Naive thymus-derived CD8-positive, alpha-beta T cell (primary cell): ENCODE measurements at regions not wholly inside any gene's neighbourhood (a gene's known extent, or its start where the extent isn't known, plus 50 kb on each side); places are given as distances from the start of the nearest gene placed in this dataset.

Experiments used
- ATAC-seq, 2 donors: fragments of 150-1000 bp; cut with Tn5 transposase in 1 of 2; sonication (Bioruptor Pico), chemical (Tn5 transposase) in 1 of 2; 1 replicate in 1 of 2; 2 replicates in 1 of 2; pipeline ENCODE4 v1.10.0; 2021; ENCODE audit warnings: mild to moderate bottlenecking in 2 of 2, moderate library complexity in 2 of 2
- POLR2A ChIA-PET: fragments of 350-600 bp; sonication (Branson Sonifier 250); formaldehyde crosslinking; loops from one replicate; lab custom pipeline; 2021; ENCODE audit warnings: antibody characterized with exemption; lab: Charles Lee
- DNase-seq, 10 donors: peaks; one replicate each; pipeline versions ENCODE4 v3.0.0 to v3.0.0-alpha.2; 2020 to 2022
- H3K27ac Mint-ChIP-seq, 10 donors: one replicate each; pipeline ENCODE4 v1.8.0; 2020 to 2022; ENCODE audit warnings: mild to moderate bottlenecking in 10 of 10, mixed read lengths in 10 of 10, moderate library complexity in 4 of 10, inconsistent platforms in 1 of 10
- H3K27me3 Mint-ChIP-seq, 5 donors: one replicate each; pipeline ENCODE4 v1.8.0; 2021 to 2022; ENCODE audit warnings: mixed read lengths in 5 of 5
- H3K36me3 Mint-ChIP-seq, 3 donors: one replicate each; pipeline ENCODE4 v1.8.0; 2020 to 2022; ENCODE audit warnings: mixed read lengths in 3 of 3, mild to moderate bottlenecking in 2 of 3, inconsistent platforms in 1 of 3
- H3K4me1 Mint-ChIP-seq, 4 donors: one replicate each; pipeline ENCODE4 v1.8.0; 2021 to 2022; ENCODE audit warnings: mixed read lengths in 4 of 4
- H3K4me3 Mint-ChIP-seq, 10 donors: one replicate each; pipeline ENCODE4 v1.8.0; 2020 to 2022; ENCODE audit warnings: mild to moderate bottlenecking in 10 of 10, mixed read lengths in 10 of 10, moderate library complexity in 6 of 10, inconsistent platforms in 1 of 10
- H3K9me3 Mint-ChIP-seq, 9 donors: one replicate each; pipeline ENCODE4 v1.8.0; 2020 to 2022; ENCODE audit warnings: mixed read lengths in 9 of 9, mild to moderate bottlenecking in 3 of 9, inconsistent platforms in 1 of 9, moderate library complexity in 1 of 9

- DNase-seq = no peak
- Mint-ChIP-seq H3K27ac (no peak overlapping the region), H3K9me3 (peaks cover 0 to 2% (median 0%) of the 10 kb centered on the region in 9 donors), H3K4me3 (no peak overlapping the region), H3K27me3 (peaks cover 0 to 4% (median 0%) of the 10 kb centered on the region in 5 donors), H3K4me1 (no peaks in the 10 kb centered on the region), H3K36me3 (no peaks in the 10 kb centered on the region)
- POLR2A ChIA-PET = no interaction called here
- no peak for ATAC-seq
Observed at GRCh38 chr9:18350995-18351595, 122.9 kb upstream of the ADAMTSL1 start.

DNA sequence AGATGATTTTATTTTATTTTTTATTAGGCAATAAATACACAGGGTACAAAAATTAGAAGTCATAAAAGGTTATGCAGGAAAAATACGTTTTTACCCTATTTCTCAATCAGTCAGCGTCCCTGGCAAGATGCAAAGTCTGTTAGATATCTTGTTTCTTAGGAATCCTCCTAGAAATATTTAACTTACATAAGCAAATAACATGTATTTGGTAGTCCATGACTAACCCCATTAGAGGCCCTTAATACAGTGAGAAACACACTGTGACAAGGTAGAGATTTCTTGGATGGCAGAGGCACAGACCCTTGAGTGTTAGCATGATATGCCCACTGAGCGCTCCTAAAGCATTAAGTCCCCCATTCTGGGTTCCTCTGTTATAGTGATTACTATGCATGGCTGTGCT is 121.2 kb upstream of the ADAMTSL1 start:
- no peak for ATAC-seq
- no peaks in the 10 kb centered on the region for H3K36me3 Mint-ChIP-seq
- POLR2A ChIA-PET = no interaction called here
- no peak overlapping the region for H3K27ac Mint-ChIP-seq
- H3K9me3 Mint-ChIP-seq = peaks cover 0 to 2% (median 0%) of the 10 kb centered on the region in 9 donors
- H3K4me3 Mint-ChIP-seq = no peak overlapping the region
- no peaks in the 10 kb centered on the region for H3K4me1 Mint-ChIP-seq
- H3K27me3 Mint-ChIP-seq = peaks cover 0 to 3% (median under 1%) of the 10 kb centered on the region in 5 donors
- DNase-seq = no peak

DNA sequence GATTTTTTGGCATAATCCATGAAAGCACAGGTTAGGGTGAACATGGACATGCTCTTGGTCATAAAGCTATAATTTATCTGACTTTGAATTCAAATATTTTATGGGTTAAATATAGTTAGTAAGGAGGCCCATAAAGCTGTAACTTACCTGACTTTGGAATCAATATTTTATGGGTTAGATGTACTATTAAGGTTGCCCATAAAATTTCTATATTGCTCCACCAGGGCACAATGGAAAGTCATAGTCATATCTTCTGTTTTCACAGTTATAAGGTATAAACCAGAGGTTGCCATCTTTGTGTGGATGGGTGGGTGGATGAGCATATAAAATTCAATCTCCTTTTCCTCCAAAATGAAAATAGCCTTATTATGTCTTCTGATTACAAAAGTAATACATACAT is 120.5 kb upstream of the ADAMTSL1 start:
- DNase-seq (no peak), ATAC-seq (no peak)
- peaks cover 1 to 3% (median 3%) of the 10 kb centered on the region in 5 donors for H3K27me3 Mint-ChIP-seq
- H3K36me3 Mint-ChIP-seq = no peaks in the 10 kb centered on the region
- no peaks in the 10 kb centered on the region for H3K9me3 Mint-ChIP-seq
- H3K4me1 Mint-ChIP-seq = no peaks in the 10 kb centered on the region
- H3K4me3 Mint-ChIP-seq = no peak overlapping the region
- POLR2A ChIA-PET = no interaction called here
- no peak overlapping the region for H3K27ac Mint-ChIP-seq

- H3K36me3 Mint-ChIP-seq = no peaks in the 10 kb centered on the region
Observed at GRCh38 chr9:18357321-18357720, 116.6 kb upstream of the ADAMTSL1 start.

GRCh38 chr9:18358325-18358724 is 115.6 kb upstream of the ADAMTSL1 start:
- H3K27ac Mint-ChIP-seq = no peak overlapping the region
- no peak for ATAC-seq
- peaks cover 0 to 14% (median 4%) of the 10 kb centered on the region in 5 donors for H3K27me3 Mint-ChIP-seq
- H3K36me3 Mint-ChIP-seq = no peaks in the 10 kb centered on the region
- no peaks in the 10 kb centered on the region for H3K9me3 Mint-ChIP-seq
- POLR2A ChIA-PET = no interaction called here
- H3K4me1 Mint-ChIP-seq = peaks cover 0 to 2% (median 0%) of the 10 kb centered on the region in 4 donors
- H3K4me3 Mint-ChIP-seq = no peak overlapping the region
- DNase-seq = no peak

More at GRCh38 chr9:18357321-18357720, 116.6 kb upstream of the ADAMTSL1 start:
- H3K4me1 Mint-ChIP-seq = no peaks in the 10 kb centered on the region
- ATAC-seq = no peak
- H3K9me3 Mint-ChIP-seq = no peaks in the 10 kb centered on the region
- POLR2A ChIA-PET = no interaction called here
- no peak overlapping the region for H3K4me3 Mint-ChIP-seq
- no peak for DNase-seq
- H3K27ac Mint-ChIP-seq = no peak overlapping the region
- H3K27me3 Mint-ChIP-seq = peaks cover 0 to 14% (median 4%) of the 10 kb centered on the region in 5 donors

- peaks cover 0 to 14% (median 4%) of the 10 kb centered on the region in 5 donors for H3K27me3 Mint-ChIP-seq
- POLR2A ChIA-PET = no interaction called here
Observed at GRCh38 chr9:18359335-18359734, 114.6 kb upstream of the ADAMTSL1 start.

GRCh38 chr9:18360005-18360404 is 113.9 kb upstream of the ADAMTSL1 start:
- no peaks in the 10 kb centered on the region for H3K36me3 Mint-ChIP-seq
- POLR2A ChIA-PET = no interaction called here
- H3K4me3 Mint-ChIP-seq = no peak overlapping the region
- no peak overlapping the region for H3K27ac Mint-ChIP-seq
- peaks cover 0 to 2% (median 0%) of the 10 kb centered on the region in 4 donors for H3K4me1 Mint-ChIP-seq
- H3K27me3 Mint-ChIP-seq = peaks cover 0 to 14% (median 4%) of the 10 kb centered on the region in 5 donors
- ATAC-seq (no peak), DNase-seq (no peak)
- no peaks in the 10 kb centered on the region for H3K9me3 Mint-ChIP-seq

More at GRCh38 chr9:18359335-18359734, 114.6 kb upstream of the ADAMTSL1 start:
- no peaks in the 10 kb centered on the region for H3K9me3 Mint-ChIP-seq
- H3K4me1 Mint-ChIP-seq = peaks cover 0 to 2% (median 0%) of the 10 kb centered on the region in 4 donors
- ATAC-seq (no peak), DNase-seq (no peak)
- no peak overlapping the region for H3K4me3 Mint-ChIP-seq
- no peak overlapping the region for H3K27ac Mint-ChIP-seq
- no peaks in the 10 kb centered on the region for H3K36me3 Mint-ChIP-seq

- no peaks in the 10 kb centered on the region for H3K36me3 Mint-ChIP-seq
- peaks cover 0 to 14% (median 4%) of the 10 kb centered on the region in 5 donors for H3K27me3 Mint-ChIP-seq
- no peak for ATAC-seq
- H3K9me3 Mint-ChIP-seq = peaks cover 0 to 3% (median 0%) of the 10 kb centered on the region in 9 donors
- H3K4me1 Mint-ChIP-seq = peaks cover 0 to 2% (median 0%) of the 10 kb centered on the region in 4 donors
- POLR2A ChIA-PET = no interaction called here
- no peak overlapping the region for H3K27ac Mint-ChIP-seq
- no peak for DNase-seq
- H3K4me3 Mint-ChIP-seq = no peak overlapping the region
Observed at GRCh38 chr9:18361646-18362045, 112.3 kb upstream of the ADAMTSL1 start.

DNA sequence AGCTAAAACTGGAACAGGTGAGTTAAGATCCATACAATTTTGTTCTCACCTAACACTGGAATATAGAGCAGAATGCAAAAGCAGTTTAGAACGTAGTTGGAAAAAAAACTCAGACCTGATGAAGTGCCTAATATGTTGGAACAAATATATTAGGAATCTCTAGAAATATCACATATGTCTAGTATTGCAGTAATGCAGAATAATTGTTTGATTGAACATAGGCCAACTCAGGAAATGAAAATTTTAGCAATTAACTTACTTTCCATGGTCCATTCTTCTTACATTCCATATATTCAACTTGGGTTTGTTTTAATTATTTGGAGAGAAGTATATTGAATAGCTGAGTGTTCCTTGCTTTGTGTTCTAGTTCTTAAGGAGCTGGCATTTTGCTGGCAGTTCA is 111.8 kb upstream of the ADAMTSL1 start:
- POLR2A ChIA-PET = no interaction called here
- peaks cover 0 to 3% (median 0%) of the 10 kb centered on the region in 9 donors for H3K9me3 Mint-ChIP-seq
- no peak overlapping the region for H3K4me3 Mint-ChIP-seq
- DNase-seq = no peak
- peaks cover 0 to 2% (median 0%) of the 10 kb centered on the region in 4 donors for H3K4me1 Mint-ChIP-seq
- no peak overlapping the region for H3K27ac Mint-ChIP-seq
- H3K36me3 Mint-ChIP-seq = no peaks in the 10 kb centered on the region
- H3K27me3 Mint-ChIP-seq = peaks cover 2 to 14% (median 4%) of the 10 kb centered on the region in 5 donors
- ATAC-seq = no peak

GRCh38 chr9:18362901-18363685 is 110.9 kb upstream of the ADAMTSL1 start:
- ATAC-seq (no peak), DNase-seq (no peak)
- Mint-ChIP-seq H3K4me3 (no peak overlapping the region), H3K4me1 (peaks cover 0 to 2% (median 0%) of the 10 kb centered on the region in 4 donors), H3K27me3 (peaks cover 2 to 14% (median 4%) of the 10 kb centered on the region in 5 donors), H3K9me3 (peaks cover 0 to 3% (median 0%) of the 10 kb centered on the region in 9 donors), H3K27ac (no peak overlapping the region), H3K36me3 (no peaks in the 10 kb centered on the region)
- POLR2A ChIA-PET = no interaction called here

DNA sequence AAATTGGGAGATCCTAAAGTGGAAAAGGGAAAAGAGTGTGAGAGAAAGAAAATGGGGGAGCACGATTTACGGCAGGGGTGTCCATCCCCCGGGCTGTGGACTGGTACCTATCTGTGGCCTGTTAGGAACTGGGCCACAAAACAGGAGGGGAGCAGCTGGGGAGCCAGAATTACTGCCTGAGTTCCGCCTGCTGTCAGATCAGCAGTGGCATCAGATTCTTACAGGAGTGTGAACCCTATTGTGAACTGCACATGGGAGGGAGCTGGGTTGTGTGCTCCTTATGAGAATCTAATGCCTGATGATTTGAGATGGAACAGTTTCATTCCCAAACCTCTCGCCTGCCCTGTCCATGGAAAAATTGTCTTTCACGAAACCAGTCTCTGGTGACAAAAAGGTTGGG is 108.3 kb upstream of the ADAMTSL1 start:
- Mint-ChIP-seq H3K27ac (peak overlapping the region in 1 of 10 donors; percentile 18), H3K27me3 (peaks cover 0 to 5% (median 2%) of the 10 kb centered on the region in 5 donors), H3K4me1 (peaks cover 0 to 2% (median 0%) of the 10 kb centered on the region in 4 donors), H3K9me3 (peaks cover 0 to 4% (median 0%) of the 10 kb centered on the region in 9 donors), H3K36me3 (no peaks in the 10 kb centered on the region), H3K4me3 (no peak overlapping the region)
- POLR2A ChIA-PET = no interaction called here
- no peak for ATAC-seq
- no peak for DNase-seq

DNA sequence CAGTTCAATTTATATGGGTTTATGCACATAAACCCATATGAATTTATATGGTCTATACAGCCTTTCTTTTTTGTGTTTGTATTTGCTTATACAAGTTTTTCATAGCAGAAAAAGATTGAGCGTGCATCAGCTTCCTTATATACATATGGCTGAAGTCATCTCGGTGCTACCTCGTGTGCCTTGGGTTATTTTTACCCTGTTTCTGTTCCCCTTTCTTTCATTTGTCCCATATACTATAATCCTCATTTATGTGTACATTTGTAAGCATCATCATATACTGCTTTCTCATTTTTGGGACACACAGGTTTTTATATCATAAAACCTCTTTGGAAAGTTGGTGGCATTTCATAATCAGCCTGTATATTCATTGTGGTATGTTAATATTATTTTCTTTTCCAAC is 107.8 kb upstream of the ADAMTSL1 start:
- Mint-ChIP-seq H3K4me1 (peaks cover 0 to 2% (median 0%) of the 10 kb centered on the region in 4 donors), H3K9me3 (peaks cover 0 to 4% (median 0%) of the 10 kb centered on the region in 9 donors), H3K4me3 (no peak overlapping the region)

DNA sequence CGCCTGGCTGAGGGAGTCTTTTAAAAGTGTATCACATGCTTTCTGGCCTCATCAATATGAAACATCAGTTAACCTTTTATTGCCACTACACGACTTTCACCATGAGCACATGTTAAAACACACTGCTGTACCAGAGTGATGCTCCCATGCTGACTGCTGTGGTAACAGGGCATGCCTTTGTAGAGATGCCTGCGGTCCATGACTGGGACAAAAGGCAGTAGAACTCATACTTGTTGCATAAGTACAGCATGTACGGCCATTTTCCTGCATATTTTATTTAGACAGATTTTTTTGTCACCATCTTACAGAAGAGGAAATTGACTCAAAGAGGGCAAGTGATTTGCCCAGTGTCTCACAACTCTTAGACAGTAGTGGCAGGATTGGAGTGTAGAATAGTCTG is 105.7 kb upstream of the ADAMTSL1 start:
- POLR2A ChIA-PET = no interaction called here
- ATAC-seq (no peak), DNase-seq (no peak)
- Mint-ChIP-seq H3K4me3 (no peak overlapping the region), H3K4me1 (no peaks in the 10 kb centered on the region), H3K27me3 (peaks cover 0 to 5% (median 2%) of the 10 kb centered on the region in 5 donors), H3K36me3 (no peaks in the 10 kb centered on the region), H3K9me3 (peaks cover 0 to 4% (median 0%) of the 10 kb centered on the region in 9 donors), H3K27ac (no peak overlapping the region)

More for the DNA sequence above, 107.8 kb upstream of the ADAMTSL1 start:
- POLR2A ChIA-PET = no interaction called here
- ATAC-seq (no peak), DNase-seq (no peak)
- Mint-ChIP-seq H3K36me3 (no peaks in the 10 kb centered on the region), H3K27me3 (peaks cover 0 to 5% (median 2%) of the 10 kb centered on the region in 5 donors), H3K27ac (no peak overlapping the region)
